Neural progenitor cell (in vitro differentiated cells): ENCODE measurements at regions not wholly inside any gene's neighbourhood (a gene's known extent, or its start where the extent isn't known, plus 50 kb on each side); places are given as distances from the start of the nearest gene placed in this dataset.

Experiments used
- EZH2 ChIP-seq: fragments of 200-600 bp; sonication (generic); IDR thresholded peaks from 2 replicates; pipeline ENCODE4 v1.6.1; 2017; ENCODE audit warnings: antibody characterized with exemption, mild to moderate bottlenecking, moderate library complexity
- TF ChIP-seq, protein P1 (sequence below): fragments of 200-600 bp; sonication (generic); IDR thresholded peaks from 2 replicates; pipeline ENCODE4 v1.5.1; 2017; ENCODE audit warnings: antibody characterized with exemption, mild to moderate bottlenecking

DNA sequence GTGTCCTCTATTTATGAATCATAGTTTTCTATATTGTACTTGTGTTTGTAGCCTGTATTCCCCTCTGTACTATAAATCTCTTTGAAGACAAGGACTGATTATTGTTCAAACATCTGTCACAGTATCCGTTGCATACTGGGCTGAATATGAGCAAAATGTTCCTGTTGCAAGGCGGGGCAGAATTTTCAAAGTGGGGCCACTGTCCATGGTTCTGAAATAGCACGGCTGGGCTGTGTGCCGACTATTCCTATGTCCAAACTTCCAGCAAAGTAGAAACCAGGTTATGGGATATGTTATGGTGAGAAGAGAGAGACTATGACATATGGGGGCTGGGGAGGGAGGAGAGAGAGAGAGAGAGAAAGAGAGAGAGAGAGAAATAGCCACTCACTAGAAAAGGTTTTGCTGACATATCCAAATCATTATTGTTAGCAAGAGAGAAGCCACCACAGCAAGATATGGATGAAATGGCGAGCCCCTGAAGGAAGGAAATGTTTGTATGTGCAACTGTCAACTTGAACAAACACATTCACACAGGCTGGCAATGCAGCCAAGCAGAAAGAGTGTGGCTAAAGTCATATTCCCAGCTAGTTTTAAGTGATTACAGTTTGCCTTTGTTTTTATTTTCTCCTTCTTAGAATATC lies 107.0 kb upstream of the GPR12 start:
- no peak for TF ChIP-seq EZH2
- TF ChIP-seq, protein P1, sequence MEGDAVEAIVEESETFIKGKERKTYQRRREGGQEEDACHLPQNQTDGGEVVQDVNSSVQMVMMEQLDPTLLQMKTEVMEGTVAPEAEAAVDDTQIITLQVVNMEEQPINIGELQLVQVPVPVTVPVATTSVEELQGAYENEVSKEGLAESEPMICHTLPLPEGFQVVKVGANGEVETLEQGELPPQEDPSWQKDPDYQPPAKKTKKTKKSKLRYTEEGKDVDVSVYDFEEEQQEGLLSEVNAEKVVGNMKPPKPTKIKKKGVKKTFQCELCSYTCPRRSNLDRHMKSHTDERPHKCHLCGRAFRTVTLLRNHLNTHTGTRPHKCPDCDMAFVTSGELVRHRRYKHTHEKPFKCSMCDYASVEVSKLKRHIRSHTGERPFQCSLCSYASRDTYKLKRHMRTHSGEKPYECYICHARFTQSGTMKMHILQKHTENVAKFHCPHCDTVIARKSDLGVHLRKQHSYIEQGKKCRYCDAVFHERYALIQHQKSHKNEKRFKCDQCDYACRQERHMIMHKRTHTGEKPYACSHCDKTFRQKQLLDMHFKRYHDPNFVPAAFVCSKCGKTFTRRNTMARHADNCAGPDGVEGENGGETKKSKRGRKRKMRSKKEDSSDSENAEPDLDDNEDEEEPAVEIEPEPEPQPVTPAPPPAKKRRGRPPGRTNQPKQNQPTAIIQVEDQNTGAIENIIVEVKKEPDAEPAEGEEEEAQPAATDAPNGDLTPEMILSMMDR, result no peak
